ENCODE measurements at regions not wholly inside any gene's neighbourhood (a gene's known extent, or its start where the extent isn't known, plus 50 kb on each side); places are given as distances from the start of the nearest gene placed in this dataset.

GRCh38 chr13:47632311-47632710, 368.8 kb downstream of the SUCLA2 start:
- no peaks in the 10 kb centered on the region for H3K4me1 ChIP-seq (ENCODE audit: control insufficient read depth, insufficient read depth, low read length)
- TF ChIP-seq CTCF (IDR thresholded peaks at IDR 0.05): no peak
- Mint-ChIP-seq H3K9me3 (peaks cover 16% of the 10 kb centered on the region in 2 donors), H3K27ac (no peak overlapping the region), H3K27me3 (ENCODE audit: low read depth in 2 of 2) (no peaks in the 10 kb centered on the region), H3K4me3 (no peak overlapping the region), H3K36me3 (no peaks in the 10 kb centered on the region), H3K4me1 (no peaks in the 10 kb centered on the region)
- intact Hi-C loops (cut with micrococcal nuclease): no loop called here
- no peaks in the 10 kb centered on the region for H3K36me3 ChIP-seq (ENCODE audit: control insufficient read depth, insufficient read depth, low read length)
- H3K9me3 ChIP-seq (ENCODE audit: control insufficient read depth, insufficient read depth, low read length): peaks cover 14% of the 10 kb centered on the region
- WGBS (ENCODE audit: insufficient coverage): 79% methylated on average over 4 of the region's 4 CpGs
- no peak overlapping the region for H3K4me3 ChIP-seq (ENCODE audit: low read length)
- DNase-seq (no peak), ATAC-seq (no peak)
- H3K27ac ChIP-seq (ENCODE audit: low read length): no peak overlapping the region
- H3K27me3 ChIP-seq (ENCODE audit: control insufficient read depth, insufficient read depth, low read length): no peaks in the 10 kb centered on the region

GRCh38 chr13:47628666-47629065, 372.4 kb downstream of the SUCLA2 start:
- no peaks in the 10 kb centered on the region for H3K27me3 ChIP-seq (ENCODE audit: control insufficient read depth, insufficient read depth, low read length)
- no peak overlapping the region for H3K27ac Mint-ChIP-seq
- H3K4me3 ChIP-seq (ENCODE audit: low read length): no peak overlapping the region
- H3K36me3 ChIP-seq (ENCODE audit: control insufficient read depth, insufficient read depth, low read length): no peaks in the 10 kb centered on the region
- TF ChIP-seq CTCF (IDR thresholded peaks at IDR 0.05): no peak
- peaks cover 14% of the 10 kb centered on the region for H3K9me3 ChIP-seq (ENCODE audit: control insufficient read depth, insufficient read depth, low read length)
- no peaks in the 10 kb centered on the region for H3K4me1 Mint-ChIP-seq
- WGBS (ENCODE audit: insufficient coverage): 100% methylated on average over 1 of the region's 2 CpGs
- DNase-seq (no peak), ATAC-seq (no peak)
- no peak overlapping the region for H3K27ac ChIP-seq (ENCODE audit: low read length)
- intact Hi-C loops (cut with micrococcal nuclease): no loop called here
- no peaks in the 10 kb centered on the region for H3K36me3 Mint-ChIP-seq
- peaks cover 5 to 8% of the 10 kb centered on the region in 2 donors for H3K27me3 Mint-ChIP-seq (ENCODE audit: low read depth in 2 of 2)
- peaks cover 9 to 10% of the 10 kb centered on the region in 2 donors for H3K9me3 Mint-ChIP-seq
- no peaks in the 10 kb centered on the region for H3K4me1 ChIP-seq (ENCODE audit: control insufficient read depth, insufficient read depth, low read length)
- H3K4me3 Mint-ChIP-seq: no peak overlapping the region

- Histone ChIP-seq H3K36me3 (ENCODE audit: control insufficient read depth, insufficient read depth, low read length) (no peaks in the 10 kb centered on the region), H3K4me3 (ENCODE audit: low read length) (no peak overlapping the region), H3K4me1 (ENCODE audit: control insufficient read depth, insufficient read depth, low read length) (no peaks in the 10 kb centered on the region), H3K27me3 (ENCODE audit: control insufficient read depth, insufficient read depth, low read length) (no peaks in the 10 kb centered on the region), H3K9me3 (ENCODE audit: control insufficient read depth, insufficient read depth, low read length) (no peaks in the 10 kb centered on the region), H3K27ac (ENCODE audit: low read length) (no peak overlapping the region)
- no peaks in the 10 kb centered on the region for H3K4me1 Mint-ChIP-seq
- H3K4me3 Mint-ChIP-seq: no peak overlapping the region
- 95% methylated on average over 2 of the region's 2 CpGs for WGBS (ENCODE audit: insufficient coverage)
- TF ChIP-seq CTCF (IDR thresholded peaks at IDR 0.05): no peak
- no peaks in the 10 kb centered on the region for H3K36me3 Mint-ChIP-seq
- peaks cover 8% of the 10 kb centered on the region in 2 donors for H3K9me3 Mint-ChIP-seq
- no peak for ATAC-seq
- DNase-seq: no peak
- H3K27me3 Mint-ChIP-seq (ENCODE audit: low read depth in 2 of 2): peaks cover 5 to 8% of the 10 kb centered on the region in 2 donors
- intact Hi-C loops (cut with micrococcal nuclease): no loop called here
- H3K27ac Mint-ChIP-seq: no peak overlapping the region
Measured at GRCh38 chr13:47623862-47624261, 377.2 kb downstream of the SUCLA2 start.

- DNase-seq (no peak), ATAC-seq (no peak)
- no peaks in the 10 kb centered on the region for H3K4me1 Mint-ChIP-seq
- H3K36me3 Mint-ChIP-seq: no peaks in the 10 kb centered on the region
- peaks cover 7 to 9% of the 10 kb centered on the region in 2 donors for H3K9me3 Mint-ChIP-seq
- H3K4me1 ChIP-seq (ENCODE audit: control insufficient read depth, insufficient read depth, low read length): no peaks in the 10 kb centered on the region
- no peak overlapping the region for H3K4me3 Mint-ChIP-seq
- peaks cover 5 to 8% of the 10 kb centered on the region in 2 donors for H3K27me3 Mint-ChIP-seq (ENCODE audit: low read depth in 2 of 2)
- H3K36me3 ChIP-seq (ENCODE audit: control insufficient read depth, insufficient read depth, low read length): no peaks in the 10 kb centered on the region
- no peak overlapping the region for H3K27ac Mint-ChIP-seq
- no peak overlapping the region for H3K27ac ChIP-seq (ENCODE audit: low read length)
- no peaks in the 10 kb centered on the region for H3K27me3 ChIP-seq (ENCODE audit: control insufficient read depth, insufficient read depth, low read length)
- intact Hi-C loops (cut with micrococcal nuclease): no loop called here
- 75% methylated on average over 1 of the region's 1 CpG for WGBS (ENCODE audit: insufficient coverage)
- TF ChIP-seq CTCF (IDR thresholded peaks at IDR 0.05): no peak
- H3K4me3 ChIP-seq (ENCODE audit: low read length): no peak overlapping the region
- H3K9me3 ChIP-seq (ENCODE audit: control insufficient read depth, insufficient read depth, low read length): no peaks in the 10 kb centered on the region
Measured at GRCh38 chr13:47621931-47622330, 379.1 kb downstream of the SUCLA2 start.
